ENCODE measurements at regions not wholly inside any gene's neighbourhood (a gene's known extent, or its start where the extent isn't known, plus 50 kb on each side); places are given as distances from the start of the nearest gene placed in this dataset.

DNA sequence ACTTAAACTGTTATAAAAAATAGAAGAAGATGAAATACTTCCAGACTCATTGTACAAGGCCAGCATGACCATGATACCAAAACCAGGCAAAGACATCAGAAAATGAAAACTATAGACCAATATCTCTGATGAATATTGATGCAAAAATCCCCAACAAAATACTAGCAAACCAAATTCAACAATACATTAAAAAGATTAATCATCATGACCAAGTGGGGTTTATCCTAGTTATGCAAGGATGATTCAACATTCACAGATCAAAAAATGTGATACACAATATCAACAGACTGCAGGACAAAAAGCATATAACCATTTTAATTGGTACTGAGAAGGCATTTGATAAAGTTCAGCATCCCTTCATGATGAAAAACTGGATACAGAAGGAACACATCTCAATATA, 824.5 kb upstream of the RAG2 start:
- no peaks in the 10 kb centered on the region for H3K36me3 ChIP-seq (ENCODE audit: control insufficient read depth, insufficient read depth, low read length)
- H3K27me3 ChIP-seq (ENCODE audit: control insufficient read depth, insufficient read depth, low read length): no peaks in the 10 kb centered on the region
- FAIRE-seq (no peak), DNase-seq (ENCODE audit: low read depth) (peak; percentile 7)
- H3K4me3 ChIP-seq (ENCODE audit: low read depth, low read length): no peak overlapping the region
- TF ChIP-seq, protein P1, sequence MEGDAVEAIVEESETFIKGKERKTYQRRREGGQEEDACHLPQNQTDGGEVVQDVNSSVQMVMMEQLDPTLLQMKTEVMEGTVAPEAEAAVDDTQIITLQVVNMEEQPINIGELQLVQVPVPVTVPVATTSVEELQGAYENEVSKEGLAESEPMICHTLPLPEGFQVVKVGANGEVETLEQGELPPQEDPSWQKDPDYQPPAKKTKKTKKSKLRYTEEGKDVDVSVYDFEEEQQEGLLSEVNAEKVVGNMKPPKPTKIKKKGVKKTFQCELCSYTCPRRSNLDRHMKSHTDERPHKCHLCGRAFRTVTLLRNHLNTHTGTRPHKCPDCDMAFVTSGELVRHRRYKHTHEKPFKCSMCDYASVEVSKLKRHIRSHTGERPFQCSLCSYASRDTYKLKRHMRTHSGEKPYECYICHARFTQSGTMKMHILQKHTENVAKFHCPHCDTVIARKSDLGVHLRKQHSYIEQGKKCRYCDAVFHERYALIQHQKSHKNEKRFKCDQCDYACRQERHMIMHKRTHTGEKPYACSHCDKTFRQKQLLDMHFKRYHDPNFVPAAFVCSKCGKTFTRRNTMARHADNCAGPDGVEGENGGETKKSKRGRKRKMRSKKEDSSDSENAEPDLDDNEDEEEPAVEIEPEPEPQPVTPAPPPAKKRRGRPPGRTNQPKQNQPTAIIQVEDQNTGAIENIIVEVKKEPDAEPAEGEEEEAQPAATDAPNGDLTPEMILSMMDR (IDR thresholded peaks at IDR 0.05; ENCODE audit: insufficient read depth, low read length, severe bottlenecking): no peak

DNA sequence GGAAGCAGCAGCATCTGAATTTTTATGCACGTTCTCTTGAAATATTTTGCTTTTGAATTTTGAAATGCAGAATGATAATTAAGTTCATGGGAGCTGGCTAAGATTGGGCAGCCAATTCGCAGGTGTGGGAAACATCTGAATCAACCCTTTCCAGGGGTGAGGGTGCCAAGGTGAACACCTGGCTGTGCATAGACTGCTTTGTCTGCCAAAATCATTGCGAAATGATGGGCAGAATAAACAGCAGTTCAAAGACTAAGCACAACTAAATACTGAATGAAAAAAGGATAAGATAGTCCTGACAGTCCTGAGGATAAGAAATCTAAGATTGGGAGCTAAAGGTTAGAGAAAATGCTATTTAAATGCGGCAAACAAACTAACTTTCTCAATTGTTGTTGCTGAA, 813.3 kb upstream of the RAG2 start:
- DNase-seq (ENCODE audit: low read depth) (peak; percentile 12), FAIRE-seq (no peak)
- Histone ChIP-seq H3K36me3 (ENCODE audit: control insufficient read depth, insufficient read depth, low read length) (no peaks in the 10 kb centered on the region), H3K4me3 (ENCODE audit: low read depth, low read length) (no peak overlapping the region), H3K27me3 (ENCODE audit: control insufficient read depth, insufficient read depth, low read length) (no peaks in the 10 kb centered on the region)
- TF ChIP-seq, protein P1 (IDR thresholded peaks at IDR 0.05; ENCODE audit: insufficient read depth, low read length, severe bottlenecking): no peak

DNA sequence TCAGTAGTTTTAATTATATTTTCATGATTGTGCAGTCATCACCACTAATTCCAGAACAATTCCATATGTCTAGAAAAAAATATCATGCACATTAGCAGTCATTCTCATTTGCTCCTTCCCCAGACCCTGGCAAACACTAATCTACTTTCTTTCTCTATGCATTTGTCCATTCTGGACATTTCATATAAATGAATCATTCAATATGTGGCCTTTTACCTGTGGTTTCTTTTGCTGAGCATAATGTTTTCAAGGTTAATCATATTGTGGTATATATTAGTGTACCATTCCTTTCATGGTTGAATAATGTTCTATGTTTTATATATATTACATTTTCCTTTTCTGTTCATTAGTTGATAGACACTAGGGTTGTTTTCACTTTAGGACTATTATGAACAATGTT, 811.1 kb upstream of the RAG2 start:
- no peaks in the 10 kb centered on the region for H3K27me3 ChIP-seq (ENCODE audit: control insufficient read depth, insufficient read depth, low read length)
- no peaks in the 10 kb centered on the region for H3K36me3 ChIP-seq (ENCODE audit: control insufficient read depth, insufficient read depth, low read length)
- peak; percentile 46 for DNase-seq (ENCODE audit: low read depth)
- no peak overlapping the region for H3K4me3 ChIP-seq (ENCODE audit: low read depth, low read length)
- TF ChIP-seq, protein P1 (IDR thresholded peaks at IDR 0.05; ENCODE audit: insufficient read depth, low read length, severe bottlenecking): no peak
- FAIRE-seq: no peak

DNA sequence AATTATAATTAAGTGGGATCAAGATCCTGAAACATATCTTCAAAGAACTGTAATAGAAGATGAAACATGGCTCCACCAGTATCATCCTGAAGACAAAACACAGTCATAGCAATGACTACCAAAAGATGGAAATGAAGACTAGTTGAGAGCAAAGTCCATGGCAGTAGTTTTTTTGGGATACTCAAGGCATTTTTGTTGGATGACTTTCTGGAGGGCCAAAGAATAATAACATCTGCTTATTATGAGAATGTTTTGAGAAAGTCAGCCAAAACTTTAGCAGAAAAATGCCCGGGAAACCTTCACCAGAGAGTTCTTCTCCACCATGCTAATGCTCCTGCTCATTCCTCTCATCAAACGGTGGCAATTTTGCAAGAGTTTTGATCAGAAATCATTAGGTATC, 809.4 kb upstream of the RAG2 start:
- no peaks in the 10 kb centered on the region for H3K36me3 ChIP-seq (ENCODE audit: control insufficient read depth, insufficient read depth, low read length)
- DNase-seq (ENCODE audit: low read depth): no peak
- FAIRE-seq: no peak
- H3K27me3 ChIP-seq (ENCODE audit: control insufficient read depth, insufficient read depth, low read length): no peaks in the 10 kb centered on the region
- no peak overlapping the region for H3K4me3 ChIP-seq (ENCODE audit: low read depth, low read length)
- TF ChIP-seq, protein P1 (IDR thresholded peaks at IDR 0.05; ENCODE audit: insufficient read depth, low read length, severe bottlenecking): no peak

DNA sequence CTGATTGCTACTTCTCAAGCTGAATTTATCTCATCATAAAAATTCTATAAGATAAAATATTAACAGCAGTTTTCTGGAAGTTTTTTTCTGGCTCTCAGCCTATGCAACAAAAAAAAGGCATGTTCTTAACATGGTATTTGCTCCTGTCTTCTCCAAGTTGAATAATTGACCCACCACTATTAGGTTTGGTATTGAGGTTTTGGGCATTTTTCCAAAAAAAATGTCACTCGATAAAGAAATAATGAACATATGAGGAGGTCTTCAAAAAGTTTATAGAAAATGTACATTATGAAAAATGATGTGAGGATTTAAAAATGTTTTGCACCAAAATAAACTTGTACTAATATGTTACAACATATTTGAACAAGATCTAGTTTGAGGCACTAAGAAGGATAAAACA, 808.6 kb upstream of the RAG2 start:
- H3K36me3 ChIP-seq (ENCODE audit: control insufficient read depth, insufficient read depth, low read length): no peaks in the 10 kb centered on the region
- H3K27me3 ChIP-seq (ENCODE audit: control insufficient read depth, insufficient read depth, low read length): no peaks in the 10 kb centered on the region
- FAIRE-seq (no peak), DNase-seq (ENCODE audit: low read depth) (no peak)
- TF ChIP-seq, protein P1 (IDR thresholded peaks at IDR 0.05; ENCODE audit: insufficient read depth, low read length, severe bottlenecking): no peak
- no peak overlapping the region for H3K4me3 ChIP-seq (ENCODE audit: low read depth, low read length)

DNA sequence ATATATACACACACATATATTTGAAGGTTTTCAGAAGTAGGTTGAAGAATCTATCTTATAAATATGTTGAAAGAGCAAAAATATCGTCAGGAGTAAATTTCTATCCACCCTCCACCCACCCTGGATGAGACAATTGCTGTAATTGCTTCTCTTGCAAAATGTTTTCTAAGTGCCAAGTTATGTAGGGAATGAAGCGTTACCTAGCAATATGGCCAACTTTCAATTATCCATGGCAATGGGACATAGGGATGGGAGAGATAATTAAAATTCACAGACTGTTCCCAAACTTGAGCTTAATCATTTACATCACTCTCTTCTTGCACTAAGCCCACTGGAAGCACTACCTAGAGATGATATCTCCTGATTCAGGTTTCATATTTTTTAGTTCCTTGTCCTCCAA, 806.2 kb upstream of the RAG2 start:
- Histone ChIP-seq H3K36me3 (ENCODE audit: control insufficient read depth, insufficient read depth, low read length) (no peaks in the 10 kb centered on the region), H3K4me3 (ENCODE audit: low read depth, low read length) (no peak overlapping the region), H3K27me3 (ENCODE audit: control insufficient read depth, insufficient read depth, low read length) (no peaks in the 10 kb centered on the region)
- DNase-seq (ENCODE audit: low read depth) (no peak), FAIRE-seq (no peak)
- TF ChIP-seq, protein P1 (IDR thresholded peaks at IDR 0.05; ENCODE audit: insufficient read depth, low read length, severe bottlenecking): no peak

Data from bronchial epithelial cell (primary cell).